ENCODE measurements at regions not wholly inside any gene's neighbourhood (a gene's known extent, or its start where the extent isn't known, plus 50 kb on each side); places are given as distances from the start of the nearest gene placed in this dataset.

DNA sequence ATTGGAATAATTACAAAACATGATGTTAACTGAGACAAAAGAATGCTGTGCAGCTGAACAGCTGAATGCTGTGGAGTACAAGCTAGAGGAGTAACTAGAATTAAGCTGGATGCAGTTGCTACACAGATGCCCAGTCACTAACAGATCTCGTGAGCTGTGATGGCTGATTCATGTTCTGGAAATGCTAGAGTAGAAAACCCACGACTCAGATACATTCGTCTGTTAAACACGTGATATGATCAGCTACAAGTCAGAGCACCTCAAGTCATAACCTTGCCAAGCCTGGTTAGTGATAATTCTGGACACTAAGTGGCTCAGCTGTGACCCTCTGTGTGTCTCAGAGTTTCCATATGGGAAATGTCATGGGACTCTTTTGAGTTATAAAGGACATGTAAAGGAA, 89.7 kb upstream of the ESRRG start:
- in situ Hi-C loops (cut with MboI; ENCODE audit: low sequenced_read_pairs, unreplicated experiment), result no loop called here
- TF ChIP-seq, protein P1, sequence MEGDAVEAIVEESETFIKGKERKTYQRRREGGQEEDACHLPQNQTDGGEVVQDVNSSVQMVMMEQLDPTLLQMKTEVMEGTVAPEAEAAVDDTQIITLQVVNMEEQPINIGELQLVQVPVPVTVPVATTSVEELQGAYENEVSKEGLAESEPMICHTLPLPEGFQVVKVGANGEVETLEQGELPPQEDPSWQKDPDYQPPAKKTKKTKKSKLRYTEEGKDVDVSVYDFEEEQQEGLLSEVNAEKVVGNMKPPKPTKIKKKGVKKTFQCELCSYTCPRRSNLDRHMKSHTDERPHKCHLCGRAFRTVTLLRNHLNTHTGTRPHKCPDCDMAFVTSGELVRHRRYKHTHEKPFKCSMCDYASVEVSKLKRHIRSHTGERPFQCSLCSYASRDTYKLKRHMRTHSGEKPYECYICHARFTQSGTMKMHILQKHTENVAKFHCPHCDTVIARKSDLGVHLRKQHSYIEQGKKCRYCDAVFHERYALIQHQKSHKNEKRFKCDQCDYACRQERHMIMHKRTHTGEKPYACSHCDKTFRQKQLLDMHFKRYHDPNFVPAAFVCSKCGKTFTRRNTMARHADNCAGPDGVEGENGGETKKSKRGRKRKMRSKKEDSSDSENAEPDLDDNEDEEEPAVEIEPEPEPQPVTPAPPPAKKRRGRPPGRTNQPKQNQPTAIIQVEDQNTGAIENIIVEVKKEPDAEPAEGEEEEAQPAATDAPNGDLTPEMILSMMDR (IDR thresholded peaks at IDR 0.05; ENCODE audit: borderline replicate concordance, control extremely low read depth, extremely low read depth, insufficient read depth, missing control alignments), result no peak
- no peak for DNase-seq (ENCODE audit: low spot score)

DNA sequence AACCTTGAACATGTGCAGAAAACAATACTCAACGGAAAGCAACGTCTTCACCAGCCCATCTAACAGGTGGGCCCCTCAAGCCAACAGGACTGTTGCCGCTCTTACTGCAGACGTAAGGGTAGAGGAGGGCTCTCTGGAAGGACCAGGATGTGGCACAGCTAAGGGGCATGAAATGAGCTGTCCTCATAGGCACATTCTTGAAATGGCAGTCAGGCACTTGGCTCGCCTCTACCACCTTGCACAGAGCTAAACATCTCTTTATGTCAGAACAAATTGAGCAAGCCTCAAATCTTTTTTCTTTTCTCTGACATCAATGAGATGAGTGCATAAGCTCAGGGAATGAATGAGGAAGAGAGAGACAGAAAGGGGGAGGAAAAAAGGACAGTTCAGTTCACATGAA, 86.4 kb upstream of the ESRRG start:
- DNase-seq (ENCODE audit: low spot score), result no peak
- in situ Hi-C loops (cut with MboI; ENCODE audit: low sequenced_read_pairs, unreplicated experiment), result no loop called here

DNA sequence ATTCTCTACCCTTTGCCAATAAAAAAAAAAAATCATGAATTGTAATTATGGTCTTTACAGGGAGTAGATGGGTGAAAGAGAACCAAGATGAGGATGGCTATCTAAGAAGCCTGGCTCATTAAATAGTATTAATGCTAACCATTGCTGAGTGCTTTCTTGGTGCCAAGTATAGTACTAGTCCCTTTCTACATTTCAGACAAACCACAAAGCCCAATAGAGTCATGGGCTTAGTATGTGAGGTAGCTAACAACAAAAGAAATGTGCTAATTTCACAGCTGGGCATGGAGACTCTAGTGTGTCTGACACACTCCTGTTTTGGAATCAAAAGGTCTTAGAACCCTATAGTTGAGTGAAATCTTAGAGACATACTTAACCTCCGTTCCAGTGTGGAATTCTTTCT, 84.5 kb upstream of the ESRRG start:
- TF ChIP-seq, protein P1 (IDR thresholded peaks at IDR 0.05; ENCODE audit: borderline replicate concordance, control extremely low read depth, extremely low read depth, insufficient read depth, missing control alignments), result no peak
- DNase-seq (ENCODE audit: low spot score), result no peak
- in situ Hi-C loops (cut with MboI; ENCODE audit: low sequenced_read_pairs, unreplicated experiment), result no loop called here

More for the DNA sequence above, 86.4 kb upstream of the ESRRG start:
- TF ChIP-seq, protein P1 (IDR thresholded peaks at IDR 0.05; ENCODE audit: borderline replicate concordance, control extremely low read depth, extremely low read depth, insufficient read depth, missing control alignments), result no peak

DNA sequence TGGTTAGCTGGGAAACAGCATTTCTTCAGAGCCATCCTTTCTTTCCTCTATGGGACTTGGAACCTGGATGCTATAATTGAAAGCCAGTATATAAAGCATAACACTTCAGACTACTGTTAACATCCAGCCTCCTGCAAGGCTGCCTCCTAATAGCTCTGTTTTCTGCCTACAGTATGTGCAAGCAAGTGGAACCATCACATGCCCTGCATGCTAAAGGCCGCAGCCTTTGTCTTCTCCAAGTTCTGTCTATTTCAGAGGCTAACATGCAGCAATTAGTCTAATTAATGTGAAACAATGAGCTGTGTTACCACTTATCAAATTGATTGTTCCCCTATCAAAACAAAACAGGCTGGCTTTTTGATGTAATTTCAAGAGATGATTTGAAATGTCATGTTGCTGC, 82.7 kb upstream of the ESRRG start:
- DNase-seq (ENCODE audit: low spot score), result no peak
- in situ Hi-C loops (cut with MboI; ENCODE audit: low sequenced_read_pairs, unreplicated experiment), result no loop called here
- TF ChIP-seq, protein P1 (IDR thresholded peaks at IDR 0.05; ENCODE audit: borderline replicate concordance, control extremely low read depth, extremely low read depth, insufficient read depth, missing control alignments), result no peak

DNA sequence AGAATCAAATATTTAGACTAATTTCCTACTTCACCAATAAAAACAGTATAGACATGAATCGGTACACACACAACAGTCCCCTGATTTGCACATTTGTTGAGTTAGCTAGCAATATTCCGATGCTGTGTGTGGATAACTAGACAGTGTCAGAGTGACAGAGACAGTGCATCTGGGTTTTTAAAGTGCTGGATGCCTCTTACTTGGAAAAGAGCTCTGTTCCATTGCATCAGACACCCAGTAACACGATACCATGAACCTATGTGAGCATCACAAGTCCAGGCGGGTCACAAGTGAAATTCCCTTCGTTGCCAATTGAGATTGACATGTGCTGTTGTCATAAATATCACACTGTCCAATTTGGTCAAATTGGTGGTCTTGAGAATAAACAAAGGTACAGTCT, 82.0 kb upstream of the ESRRG start:
- no peak for DNase-seq (ENCODE audit: low spot score)
- TF ChIP-seq, protein P1 (IDR thresholded peaks at IDR 0.05; ENCODE audit: borderline replicate concordance, control extremely low read depth, extremely low read depth, insufficient read depth, missing control alignments), result no peak
- in situ Hi-C loops (cut with MboI; ENCODE audit: low sequenced_read_pairs, unreplicated experiment), result no loop called here

DNA sequence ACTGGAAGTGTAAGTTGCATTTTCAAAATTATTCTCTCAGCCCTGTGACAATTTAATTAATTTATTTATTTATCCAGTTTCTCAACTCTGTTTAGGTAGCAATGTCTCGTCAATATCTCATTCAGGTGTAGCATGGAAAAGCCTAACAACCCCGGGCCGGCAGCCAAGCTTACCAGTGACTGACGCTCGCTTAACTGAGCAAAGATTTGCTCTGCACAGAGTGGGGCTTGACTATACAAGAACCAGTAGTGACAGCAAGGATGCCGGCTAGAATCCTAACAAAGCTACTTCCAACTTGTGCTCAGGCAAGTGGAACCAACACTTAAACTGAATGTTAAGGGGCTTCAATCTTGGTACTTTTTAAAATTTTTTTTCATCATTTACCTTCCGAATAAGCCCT, 80.9 kb upstream of the ESRRG start:
- TF ChIP-seq, protein P1 (IDR thresholded peaks at IDR 0.05; ENCODE audit: borderline replicate concordance, control extremely low read depth, extremely low read depth, insufficient read depth, missing control alignments), result no peak
- no peak for DNase-seq (ENCODE audit: low spot score)
- in situ Hi-C loops (cut with MboI; ENCODE audit: low sequenced_read_pairs, unreplicated experiment), result no loop called here

DNA sequence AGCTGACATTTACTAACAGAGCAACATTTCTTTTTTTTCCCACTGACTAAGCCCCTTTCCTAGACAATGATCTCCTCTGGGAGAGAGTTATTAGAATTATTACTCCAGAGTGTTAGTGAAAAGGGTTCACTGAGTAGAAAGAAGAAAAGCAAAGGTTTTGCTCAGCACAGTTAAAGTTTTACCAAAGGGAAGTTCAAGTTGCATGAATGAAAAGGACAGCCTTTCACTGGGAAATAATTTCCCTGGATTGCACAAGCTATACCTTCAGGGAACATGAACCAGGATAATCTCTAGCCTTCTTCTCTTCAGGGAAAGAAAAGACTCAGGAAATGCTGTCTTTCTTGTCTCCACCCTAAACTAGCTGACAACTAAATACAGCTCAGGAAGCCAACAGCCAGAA, 71.4 kb upstream of the ESRRG start:
- TF ChIP-seq, protein P1 (IDR thresholded peaks at IDR 0.05; ENCODE audit: borderline replicate concordance, control extremely low read depth, extremely low read depth, insufficient read depth, missing control alignments), result no peak
- DNase-seq (ENCODE audit: low spot score), result no peak
- in situ Hi-C loops (cut with MboI; ENCODE audit: low sequenced_read_pairs, unreplicated experiment), result no loop called here
